GM23338 (cell line): ENCODE measurements at regions not wholly inside any gene's neighbourhood (a gene's known extent, or its start where the extent isn't known, plus 50 kb on each side); places are given as distances from the start of the nearest gene placed in this dataset.

ENCODE experiments used
- ATAC-seq: fragments of 200-7000 bp; cut with Tn5 transposase; 3 replicates; pipeline ENCODE4 v1.9.1; 2020
- DNase-seq: peaks from one replicate; pipeline ENCODE4 v3.0.0-alpha.2; 2015; ENCODE audit warnings: low spot score
- H2AFZ ChIP-seq: fragments of 200-600 bp; sonication (generic); 2 replicates; pipeline ENCODE4 v1.8.0; 2016; ENCODE audit warnings: antibody characterized with exemption, mild to moderate bottlenecking, moderate library complexity
- H3F3A ChIP-seq: fragments of 200-600 bp; sonication (generic); replicated peaks from 2 replicates; pipeline ENCODE4 v1.8.0; 2017; ENCODE audit warnings: antibody characterized with exemption, mixed run types, low read depth
- H3K27ac ChIP-seq: fragments of 200-600 bp; sonication (generic); 2 replicates; pipeline ENCODE4 v1.6.1; 2016; ENCODE audit warnings: low read depth
- H3K27me3 ChIP-seq: fragments of 200-600 bp; sonication (generic); 2 replicates; pipeline ENCODE4 v1.8.0; 2016; ENCODE audit warnings: mild to moderate bottlenecking, mixed run types, moderate library complexity; ENCODE audit not compliant: insufficient read depth
- H3K36me3 ChIP-seq: fragments of 200-600 bp; sonication (generic); 2 replicates; pipeline ENCODE4 v1.8.0; 2016; ENCODE audit warnings: mild to moderate bottlenecking; ENCODE audit not compliant: insufficient read depth
- H3K4me1 ChIP-seq: fragments of 200-600 bp; sonication (generic); 2 replicates; pipeline ENCODE4 v1.8.0; 2016; ENCODE audit warnings: mild to moderate bottlenecking, moderate library complexity; ENCODE audit not compliant: insufficient read depth
- H3K4me2 ChIP-seq: fragments of 200-600 bp; sonication (generic); 2 replicates; pipeline ENCODE4 v1.7.1; 2017; ENCODE audit warnings: mixed run types
- H3K4me3 ChIP-seq: fragments of 200-600 bp; sonication (generic); 2 replicates; pipeline ENCODE4 v1.6.1; 2016; ENCODE audit warnings: mixed run types
- H3K79me2 ChIP-seq: fragments of 200-600 bp; sonication (generic); replicated peaks from 2 replicates; pipeline ENCODE4 v1.8.0; 2017; ENCODE audit warnings: mild to moderate bottlenecking; ENCODE audit not compliant: insufficient read depth
- H3K9me2 ChIP-seq: fragments of 200-600 bp; sonication (generic); 2 replicates; pipeline ENCODE4 v1.8.0; 2017; ENCODE audit not compliant: insufficient read depth
- H4K20me1 ChIP-seq: fragments of 200-600 bp; sonication (generic); replicated peaks from 2 replicates; pipeline ENCODE4 v1.8.0; 2017; ENCODE audit warnings: mild to moderate bottlenecking; ENCODE audit not compliant: insufficient read depth
- H3K27ac Mint-ChIP-seq: 2 replicates; pipeline ENCODE4 v1.8.0; 2020; ENCODE audit warnings: inconsistent platforms, mild to moderate bottlenecking, moderate library complexity, mixed read lengths
- H3K27me3 Mint-ChIP-seq: 3 replicates; pipeline ENCODE4 v1.8.0; 2022; ENCODE audit warnings: low read depth, mild to moderate bottlenecking, moderate library complexity, mixed read lengths, inconsistent platforms; ENCODE audit not compliant: insufficient read depth, poor library complexity
- H3K36me3 Mint-ChIP-seq: 3 replicates; pipeline ENCODE4 v1.8.0; 2021; ENCODE audit warnings: low read depth, mild to moderate bottlenecking, inconsistent platforms, moderate library complexity, mixed read lengths
- H3K4me1 Mint-ChIP-seq: 3 replicates; pipeline ENCODE4 v1.8.0; 2020; ENCODE audit warnings: mild to moderate bottlenecking, inconsistent platforms, mixed read lengths
- H3K4me3 Mint-ChIP-seq: 3 replicates; pipeline ENCODE4 v1.8.0; 2021; ENCODE audit warnings: moderate library complexity, mild to moderate bottlenecking, inconsistent platforms, mixed read lengths
- H3K9me3 Mint-ChIP-seq: 3 replicates; pipeline ENCODE4 v1.8.0; 2020; ENCODE audit warnings: moderate library complexity, mild to moderate bottlenecking, inconsistent platforms, mixed read lengths
- CREB1 ChIP-seq: fragments of 250-450 bp; sonication (Bioruptor Pico); IDR thresholded peaks from 2 replicates; pipeline ENCODE4 v1.5.0; 2020; ENCODE audit warnings: low read depth, mild to moderate bottlenecking, moderate library complexity
- NANOG ChIP-seq: IDR thresholded peaks from 2 replicates; pipeline ENCODE4 v1.6.1; 2016; ENCODE audit warnings: antibody characterized with exemption, borderline replicate concordance
- TF ChIP-seq, protein P1 (sequence below): fragments of 250-450 bp; sonication (Bioruptor Pico); IDR thresholded peaks from 2 replicates; pipeline ENCODE4 v1.5.0; 2020; ENCODE audit warnings: mild to moderate bottlenecking, moderate library complexity
- TF ChIP-seq, protein P2 (sequence below): IDR thresholded peaks from 2 replicates; pipeline ENCODE4 v1.6.1; 2016; ENCODE audit warnings: antibody characterized with exemption
- TF ChIP-seq, protein P3 (sequence below), 2 experiments: fragments of 200-600 bp in 1 of 2; sonication (generic) in 1 of 2; conservative IDR thresholded peaks; 2 replicates each; pipeline versions ENCODE4 v1.5.1 to v1.6.1; 2016 to 2017; ENCODE audit warnings: antibody characterized with exemption in 2 of 2, low read depth in 2 of 2, mild to moderate bottlenecking in 2 of 2, moderate library complexity in 1 of 2

DNA sequence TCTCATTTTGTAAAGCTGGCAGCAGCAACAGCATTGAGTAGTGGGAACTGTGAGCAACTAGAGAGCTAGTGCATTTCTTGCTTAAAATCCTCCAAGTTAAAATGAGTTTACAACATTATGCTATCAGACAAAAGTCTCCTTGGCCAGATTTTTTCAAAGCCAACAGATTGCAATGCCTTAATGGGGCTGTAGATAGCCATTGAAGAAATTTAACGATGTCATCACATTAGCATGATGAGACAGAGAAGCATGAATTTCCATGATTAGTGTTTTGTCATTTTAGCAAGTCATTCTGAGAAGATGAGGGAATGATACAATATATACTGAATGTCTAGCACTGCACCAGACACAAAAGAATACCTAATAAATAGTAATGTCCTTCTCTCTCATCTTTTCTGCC lies 307.5 kb upstream of the REG3G start (continued):
- TF ChIP-seq, protein P1, sequence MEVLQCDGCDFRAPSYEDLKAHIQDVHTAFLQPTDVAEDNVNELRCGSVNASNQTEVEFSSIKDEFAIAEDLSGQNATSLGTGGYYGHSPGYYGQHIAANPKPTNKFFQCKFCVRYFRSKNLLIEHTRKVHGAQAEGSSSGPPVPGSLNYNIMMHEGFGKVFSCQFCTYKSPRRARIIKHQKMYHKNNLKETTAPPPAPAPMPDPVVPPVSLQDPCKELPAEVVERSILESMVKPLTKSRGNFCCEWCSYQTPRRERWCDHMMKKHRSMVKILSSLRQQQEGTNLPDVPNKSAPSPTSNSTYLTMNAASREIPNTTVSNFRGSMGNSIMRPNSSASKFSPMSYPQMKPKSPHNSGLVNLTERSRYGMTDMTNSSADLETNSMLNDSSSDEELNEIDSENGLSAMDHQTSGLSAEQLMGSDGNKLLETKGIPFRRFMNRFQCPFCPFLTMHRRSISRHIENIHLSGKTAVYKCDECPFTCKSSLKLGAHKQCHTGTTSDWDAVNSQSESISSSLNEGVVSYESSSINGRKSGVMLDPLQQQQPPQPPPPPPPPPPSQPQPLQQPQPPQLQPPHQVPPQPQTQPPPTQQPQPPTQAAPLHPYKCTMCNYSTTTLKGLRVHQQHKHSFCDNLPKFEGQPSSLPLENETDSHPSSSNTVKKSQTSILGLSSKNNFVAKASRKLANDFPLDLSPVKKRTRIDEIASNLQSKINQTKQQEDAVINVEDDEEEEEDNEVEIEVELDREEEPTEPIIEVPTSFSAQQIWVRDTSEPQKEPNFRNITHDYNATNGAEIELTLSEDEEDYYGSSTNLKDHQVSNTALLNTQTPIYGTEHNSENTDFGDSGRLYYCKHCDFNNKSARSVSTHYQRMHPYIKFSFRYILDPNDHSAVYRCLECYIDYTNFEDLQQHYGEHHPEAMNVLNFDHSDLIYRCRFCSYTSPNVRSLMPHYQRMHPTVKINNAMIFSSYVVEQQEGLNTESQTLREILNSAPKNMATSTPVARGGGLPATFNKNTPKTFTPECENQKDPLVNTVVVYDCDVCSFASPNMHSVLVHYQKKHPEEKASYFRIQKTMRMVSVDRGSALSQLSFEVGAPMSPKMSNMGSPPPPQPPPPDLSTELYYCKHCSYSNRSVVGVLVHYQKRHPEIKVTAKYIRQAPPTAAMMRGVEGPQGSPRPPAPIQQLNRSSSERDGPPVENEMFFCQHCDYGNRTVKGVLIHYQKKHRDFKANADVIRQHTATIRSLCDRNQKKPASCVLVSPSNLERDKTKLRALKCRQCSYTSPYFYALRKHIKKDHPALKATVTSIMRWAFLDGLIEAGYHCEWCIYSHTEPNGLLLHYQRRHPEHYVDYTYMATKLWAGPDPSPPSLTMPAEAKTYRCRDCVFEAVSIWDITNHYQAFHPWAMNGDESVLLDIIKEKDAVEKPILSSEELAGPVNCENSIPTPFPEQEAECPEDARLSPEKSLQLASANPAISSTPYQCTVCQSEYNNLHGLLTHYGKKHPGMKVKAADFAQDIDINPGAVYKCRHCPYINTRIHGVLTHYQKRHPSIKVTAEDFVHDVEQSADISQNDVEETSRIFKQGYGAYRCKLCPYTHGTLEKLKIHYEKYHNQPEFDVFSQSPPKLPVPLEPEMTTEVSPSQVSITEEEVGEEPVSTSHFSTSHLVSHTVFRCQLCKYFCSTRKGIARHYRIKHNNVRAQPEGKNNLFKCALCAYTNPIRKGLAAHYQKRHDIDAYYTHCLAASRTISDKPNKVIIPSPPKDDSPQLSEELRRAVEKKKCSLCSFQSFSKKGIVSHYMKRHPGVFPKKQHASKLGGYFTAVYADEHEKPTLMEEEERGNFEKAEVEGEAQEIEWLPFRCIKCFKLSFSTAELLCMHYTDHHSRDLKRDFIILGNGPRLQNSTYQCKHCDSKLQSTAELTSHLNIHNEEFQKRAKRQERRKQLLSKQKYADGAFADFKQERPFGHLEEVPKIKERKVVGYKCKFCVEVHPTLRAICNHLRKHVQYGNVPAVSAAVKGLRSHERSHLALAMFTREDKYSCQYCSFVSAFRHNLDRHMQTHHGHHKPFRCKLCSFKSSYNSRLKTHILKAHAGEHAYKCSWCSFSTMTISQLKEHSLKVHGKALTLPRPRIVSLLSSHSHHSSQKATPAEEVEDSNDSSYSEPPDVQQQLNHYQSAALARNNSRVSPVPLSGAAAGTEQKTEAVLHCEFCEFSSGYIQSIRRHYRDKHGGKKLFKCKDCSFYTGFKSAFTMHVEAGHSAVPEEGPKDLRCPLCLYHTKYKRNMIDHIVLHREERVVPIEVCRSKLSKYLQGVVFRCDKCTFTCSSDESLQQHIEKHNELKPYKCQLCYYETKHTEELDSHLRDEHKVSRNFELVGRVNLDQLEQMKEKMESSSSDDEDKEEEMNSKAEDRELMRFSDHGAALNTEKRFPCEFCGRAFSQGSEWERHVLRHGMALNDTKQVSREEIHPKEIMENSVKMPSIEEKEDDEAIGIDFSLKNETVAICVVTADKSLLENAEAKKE (CRISPR knock-in tag), result no peak

DNA sequence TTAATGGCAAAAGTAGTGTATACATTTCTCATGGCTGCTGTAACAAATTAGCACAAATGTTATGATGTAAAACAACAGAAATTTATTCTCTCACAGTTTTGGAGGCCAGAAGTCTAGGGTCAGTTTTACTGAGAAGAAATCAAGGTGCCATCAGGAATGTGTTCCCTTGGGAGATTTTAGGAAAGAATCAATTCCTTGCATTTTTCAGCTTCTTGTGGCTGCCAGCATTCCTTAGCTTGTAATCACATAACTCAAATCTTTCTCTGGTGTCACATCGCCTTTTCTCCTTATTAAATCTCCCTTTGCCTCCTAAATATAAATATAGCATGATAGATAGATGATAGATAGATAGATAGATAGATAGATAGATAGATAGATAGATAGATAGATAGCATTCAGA lies 307.0 kb upstream of the REG3G start:
- Histone ChIP-seq H3K27me3 (no peaks in the 10 kb centered on the region), H3K4me2 (no peak overlapping the region), H3K79me2 (no peaks in the 10 kb centered on the region), H3K4me1 (no peaks in the 10 kb centered on the region), H3K4me3 (no peak overlapping the region), H3K36me3 (no peaks in the 10 kb centered on the region), H3K27ac (no peak overlapping the region), H2AFZ (no peak overlapping the region), H4K20me1 (no peaks in the 10 kb centered on the region), H3K9me2 (no peaks in the 10 kb centered on the region), H3F3A (no peaks in the 10 kb centered on the region)
- ATAC-seq (no peak), DNase-seq (peak; percentile 28)
- H3K36me3 Mint-ChIP-seq, result no peaks in the 10 kb centered on the region
- H3K9me3 Mint-ChIP-seq, result no peaks in the 10 kb centered on the region
- H3K27ac Mint-ChIP-seq, result no peak overlapping the region
- H3K4me3 Mint-ChIP-seq, result no peak overlapping the region
- no peaks in the 10 kb centered on the region for H3K27me3 Mint-ChIP-seq
- no peaks in the 10 kb centered on the region for H3K4me1 Mint-ChIP-seq
- no peak for TF ChIP-seq NANOG
- TF ChIP-seq, protein P2, sequence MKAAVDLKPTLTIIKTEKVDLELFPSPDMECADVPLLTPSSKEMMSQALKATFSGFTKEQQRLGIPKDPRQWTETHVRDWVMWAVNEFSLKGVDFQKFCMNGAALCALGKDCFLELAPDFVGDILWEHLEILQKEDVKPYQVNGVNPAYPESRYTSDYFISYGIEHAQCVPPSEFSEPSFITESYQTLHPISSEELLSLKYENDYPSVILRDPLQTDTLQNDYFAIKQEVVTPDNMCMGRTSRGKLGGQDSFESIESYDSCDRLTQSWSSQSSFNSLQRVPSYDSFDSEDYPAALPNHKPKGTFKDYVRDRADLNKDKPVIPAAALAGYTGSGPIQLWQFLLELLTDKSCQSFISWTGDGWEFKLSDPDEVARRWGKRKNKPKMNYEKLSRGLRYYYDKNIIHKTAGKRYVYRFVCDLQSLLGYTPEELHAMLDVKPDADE, result no peak
- TF ChIP-seq CREB1 (CRISPR knock-in tag), result no peak
- TF ChIP-seq, protein P1 (CRISPR knock-in tag), result no peak
- TF ChIP-seq, protein P3, sequence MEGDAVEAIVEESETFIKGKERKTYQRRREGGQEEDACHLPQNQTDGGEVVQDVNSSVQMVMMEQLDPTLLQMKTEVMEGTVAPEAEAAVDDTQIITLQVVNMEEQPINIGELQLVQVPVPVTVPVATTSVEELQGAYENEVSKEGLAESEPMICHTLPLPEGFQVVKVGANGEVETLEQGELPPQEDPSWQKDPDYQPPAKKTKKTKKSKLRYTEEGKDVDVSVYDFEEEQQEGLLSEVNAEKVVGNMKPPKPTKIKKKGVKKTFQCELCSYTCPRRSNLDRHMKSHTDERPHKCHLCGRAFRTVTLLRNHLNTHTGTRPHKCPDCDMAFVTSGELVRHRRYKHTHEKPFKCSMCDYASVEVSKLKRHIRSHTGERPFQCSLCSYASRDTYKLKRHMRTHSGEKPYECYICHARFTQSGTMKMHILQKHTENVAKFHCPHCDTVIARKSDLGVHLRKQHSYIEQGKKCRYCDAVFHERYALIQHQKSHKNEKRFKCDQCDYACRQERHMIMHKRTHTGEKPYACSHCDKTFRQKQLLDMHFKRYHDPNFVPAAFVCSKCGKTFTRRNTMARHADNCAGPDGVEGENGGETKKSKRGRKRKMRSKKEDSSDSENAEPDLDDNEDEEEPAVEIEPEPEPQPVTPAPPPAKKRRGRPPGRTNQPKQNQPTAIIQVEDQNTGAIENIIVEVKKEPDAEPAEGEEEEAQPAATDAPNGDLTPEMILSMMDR (conservative IDR thresholded peaks at IDR 0.05; ENCODE audit: low read depth in 2 of 2), result no peak
